ENCODE measurements at regions not wholly inside any gene's neighbourhood (a gene's known extent, or its start where the extent isn't known, plus 50 kb on each side); places are given as distances from the start of the nearest gene placed in this dataset.

- SMC1A ChIA-PET (ENCODE audit: uncharacterized antibody, unreplicated experiment): interaction anchor here (0.5 kb wide), 1 partner anchor 144 kb away, joined by 3 read pairs; no protein-coding TSS in a partner anchor
These were observed 611.4 kb downstream of the TNS3 start for GRCh38 chr7:46970476-46970875.

GRCh38 chr7:46970131-46970430, 611.8 kb downstream of the TNS3 start:
- no TSS peak for BruUV-seq (replicated peaks)
- H3K27ac ChIP-seq (ENCODE audit: control insufficient read depth, insufficient read depth): no peak overlapping the region
- H4K20me1 ChIP-seq (ENCODE audit: control insufficient read depth, insufficient read depth): no peaks in the 10 kb centered on the region
- no peaks in the 10 kb centered on the region for H3K36me3 ChIP-seq (ENCODE audit: control insufficient read depth in 2 of 2, insufficient read depth in 2 of 2, low read length in 1 of 2)
- no peak overlapping the region for H3K4me2 ChIP-seq (ENCODE audit: control insufficient read depth, insufficient read depth)
- H3K9ac ChIP-seq (ENCODE audit: control insufficient read depth, insufficient read depth, low read length): no peak overlapping the region
- in situ Hi-C loops (cut with MboI) (no loop called here), intact Hi-C loops (cut with micrococcal nuclease; ENCODE audit: unreplicated experiment) (no loop called here)
- no peak for FAIRE-seq
- no peak overlapping the region for H2AFZ ChIP-seq (ENCODE audit: control insufficient read depth, low read depth, low read length)
- SMC1A ChIA-PET (ENCODE audit: uncharacterized antibody, unreplicated experiment): interaction anchor here (0.5 kb wide), 1 partner anchor 144 kb away, joined by 3 read pairs; no protein-coding TSS in a partner anchor
- H3K79me2 ChIP-seq (ENCODE audit: control insufficient read depth, insufficient read depth, low read length): no peaks in the 10 kb centered on the region
- H3K4me1 ChIP-seq (ENCODE audit: control insufficient read depth, insufficient read depth, low read length): no peaks in the 10 kb centered on the region
- H3K9me3 ChIP-seq (replicated peaks; ENCODE audit: control insufficient read depth, insufficient read depth, low read length): no peaks in the 10 kb centered on the region
- no peaks in the 10 kb centered on the region for H3K27me3 ChIP-seq (replicated peaks in 1 of 2; ENCODE audit: control insufficient read depth in 2 of 2, insufficient read depth in 2 of 2, low read length in 1 of 2)
- POLR2A ChIA-PET: no interaction called here
- WGBS (ENCODE audit: insufficient coverage, insufficient replicate concordance, low lambda C conversion rate, missing lambda C conversion rate): 28% methylated on average over 5 of the region's 5 CpGs
- no peak overlapping the region for H3K4me3 ChIP-seq
- ATAC-seq: no peak
- no peak for DNase-seq (ENCODE audit: low read depth, low spot score)
- RAD21 ChIA-PET (ENCODE audit: unreplicated experiment): no interaction called here
- CTCF ChIA-PET: no interaction called here
- TF ChIP-seq MTA3 (IDR thresholded peaks at IDR 0.05; ENCODE audit: borderline replicate concordance, low read length): no peak
- no peak for TF ChIP-seq CTCF (IDR thresholded peaks at IDR 0.05 in 2 of 3, conservative IDR thresholded peaks at IDR 0.05 in 1 of 3; ENCODE audit: control insufficient read depth in 2 of 3, extremely low read depth in 1 of 3, insufficient read depth in 1 of 3, low read depth in 3 of 3, low read length in 3 of 3)
- TF ChIP-seq ZNF592 (IDR thresholded peaks at IDR 0.05): no peak
- no peak for TF ChIP-seq KLF5 (IDR thresholded peaks at IDR 0.05; ENCODE audit: partially characterized antibody)
- TF ChIP-seq IRF3 (IDR thresholded peaks at IDR 0.05): no peak
- no peak for TF ChIP-seq PAX5 (IDR thresholded peaks at IDR 0.05; ENCODE audit: borderline replicate concordance, low read depth, low read length)
- no peak for TF ChIP-seq IRF4 (IDR thresholded peaks at IDR 0.05; ENCODE audit: low read depth, low read length)
- no peak for TF ChIP-seq ATF2 (IDR thresholded peaks at IDR 0.05; ENCODE audit: low read length)
- no peak for TF ChIP-seq NFYB (IDR thresholded peaks at IDR 0.05; ENCODE audit: insufficient read depth, low read depth, low read length)

More at GRCh38 chr7:46970476-46970875, 611.4 kb downstream of the TNS3 start:
- no peak for DNase-seq (ENCODE audit: low read depth, low spot score)
- ATAC-seq: no peak
- H3K27ac ChIP-seq (ENCODE audit: control insufficient read depth, insufficient read depth): no peak overlapping the region
- ChIA-PET RAD21 (ENCODE audit: unreplicated experiment) (no interaction called here), POLR2A (no interaction called here), CTCF (no interaction called here)
- BruUV-seq (replicated peaks): no TSS peak
- H3K36me3 ChIP-seq (ENCODE audit: control insufficient read depth in 2 of 2, insufficient read depth in 2 of 2, low read length in 1 of 2): no peaks in the 10 kb centered on the region
- intact Hi-C loops (cut with micrococcal nuclease; ENCODE audit: unreplicated experiment): no loop called here
- H4K20me1 ChIP-seq (ENCODE audit: control insufficient read depth, insufficient read depth): no peaks in the 10 kb centered on the region
- in situ Hi-C loops (cut with MboI): no loop called here
- H3K27me3 ChIP-seq (replicated peaks in 1 of 2; ENCODE audit: control insufficient read depth in 2 of 2, insufficient read depth in 2 of 2, low read length in 1 of 2): no peaks in the 10 kb centered on the region
- 29% methylated on average over 1 of the region's 1 CpG for WGBS (ENCODE audit: insufficient coverage, insufficient replicate concordance, low lambda C conversion rate, missing lambda C conversion rate)
- H3K4me1 ChIP-seq (ENCODE audit: control insufficient read depth, insufficient read depth, low read length): no peaks in the 10 kb centered on the region
- H3K4me2 ChIP-seq (ENCODE audit: control insufficient read depth, insufficient read depth): no peak overlapping the region
- H3K79me2 ChIP-seq (ENCODE audit: control insufficient read depth, insufficient read depth, low read length): no peaks in the 10 kb centered on the region
- FAIRE-seq: no peak
- no peak overlapping the region for H3K9ac ChIP-seq (ENCODE audit: control insufficient read depth, insufficient read depth, low read length)
- no peak overlapping the region for H2AFZ ChIP-seq (ENCODE audit: control insufficient read depth, low read depth, low read length)
- no peaks in the 10 kb centered on the region for H3K9me3 ChIP-seq (replicated peaks; ENCODE audit: control insufficient read depth, insufficient read depth, low read length)
- H3K4me3 ChIP-seq: no peak overlapping the region
- no peak for TF ChIP-seq SREBF1 (IDR thresholded peaks at IDR 0.05; ENCODE audit: low read length)
